Activated naive CD8-positive, alpha-beta T cell (primary cell): ENCODE measurements at regions not wholly inside any gene's neighbourhood (a gene's known extent, or its start where the extent isn't known, plus 50 kb on each side); places are given as distances from the start of the nearest gene placed in this dataset.

Experiments
- H3K27ac Mint-ChIP-seq: one replicate; pipeline ENCODE4 v1.8.0; 2021; ENCODE audit warnings: mixed read lengths
- H3K27me3 Mint-ChIP-seq: one replicate; pipeline ENCODE4 v1.8.0; 2021; ENCODE audit warnings: mixed read lengths
- H3K36me3 Mint-ChIP-seq: one replicate; pipeline ENCODE4 v1.8.0; 2021; ENCODE audit warnings: mixed read lengths
- H3K4me1 Mint-ChIP-seq: one replicate; pipeline ENCODE4 v1.8.0; 2021; ENCODE audit warnings: low read depth, mixed read lengths
- H3K4me3 Mint-ChIP-seq: one replicate; pipeline ENCODE4 v1.8.0; 2021; ENCODE audit warnings: mild to moderate bottlenecking, mixed read lengths
- H3K9me3 Mint-ChIP-seq: one replicate; pipeline ENCODE4 v1.8.0; 2021; ENCODE audit warnings: low read depth, mixed read lengths

GRCh38 chr11:95680169-95680929 is 109.2 kb downstream of the FAM76B start:
- H3K4me1 Mint-ChIP-seq = peaks cover 88% of the 10 kb centered on the region
- peaks cover 10% of the 10 kb centered on the region for H3K36me3 Mint-ChIP-seq
- H3K4me3 Mint-ChIP-seq = peak overlapping the region; percentile 62
- H3K27me3 Mint-ChIP-seq = no peaks in the 10 kb centered on the region
- no peaks in the 10 kb centered on the region for H3K9me3 Mint-ChIP-seq
- peak overlapping the region; percentile 94 for H3K27ac Mint-ChIP-seq

GRCh38 chr11:95678988-95679387 is 110.6 kb downstream of the FAM76B start:
- H3K36me3 Mint-ChIP-seq = peaks cover 5% of the 10 kb centered on the region
- H3K4me3 Mint-ChIP-seq = no peak overlapping the region
- no peaks in the 10 kb centered on the region for H3K27me3 Mint-ChIP-seq
- H3K4me1 Mint-ChIP-seq = peaks cover 87% of the 10 kb centered on the region
- H3K9me3 Mint-ChIP-seq = no peaks in the 10 kb centered on the region
- peak overlapping the region; percentile 37 for H3K27ac Mint-ChIP-seq

GRCh38 chr11:95676308-95676707 is 113.3 kb downstream of the FAM76B start:
- H3K4me3 Mint-ChIP-seq = peak overlapping the region; percentile 31
- H3K4me1 Mint-ChIP-seq = peaks cover 75% of the 10 kb centered on the region
- peak overlapping the region; percentile 81 for H3K27ac Mint-ChIP-seq
- H3K9me3 Mint-ChIP-seq = no peaks in the 10 kb centered on the region
- peaks cover 2% of the 10 kb centered on the region for H3K36me3 Mint-ChIP-seq
- H3K27me3 Mint-ChIP-seq = no peaks in the 10 kb centered on the region

GRCh38 chr11:95675585-95675984 is 114.0 kb downstream of the FAM76B start:
- Mint-ChIP-seq H3K9me3 (peaks cover under 1% of the 10 kb centered on the region), H3K4me1 (peaks cover 69% of the 10 kb centered on the region), H3K27ac (peak overlapping the region; percentile 85), H3K27me3 (no peaks in the 10 kb centered on the region), H3K4me3 (no peak overlapping the region), H3K36me3 (peaks cover 3% of the 10 kb centered on the region)

GRCh38 chr11:95674657-95675358 is 114.8 kb downstream of the FAM76B start:
- peaks cover 4% of the 10 kb centered on the region for H3K9me3 Mint-ChIP-seq
- H3K36me3 Mint-ChIP-seq = peaks cover 6% of the 10 kb centered on the region
- H3K4me1 Mint-ChIP-seq = peaks cover 64% of the 10 kb centered on the region
- H3K27me3 Mint-ChIP-seq = no peaks in the 10 kb centered on the region
- peak overlapping the region; percentile 85 for H3K27ac Mint-ChIP-seq
- H3K4me3 Mint-ChIP-seq = peak overlapping the region; percentile 62

GRCh38 chr11:95671768-95672167 is 117.8 kb downstream of the FAM76B start:
- Mint-ChIP-seq H3K27ac (no peak overlapping the region), H3K36me3 (peaks cover 6% of the 10 kb centered on the region), H3K4me1 (peaks cover 45% of the 10 kb centered on the region), H3K4me3 (no peak overlapping the region), H3K27me3 (no peaks in the 10 kb centered on the region), H3K9me3 (peaks cover 8% of the 10 kb centered on the region)

DNA sequence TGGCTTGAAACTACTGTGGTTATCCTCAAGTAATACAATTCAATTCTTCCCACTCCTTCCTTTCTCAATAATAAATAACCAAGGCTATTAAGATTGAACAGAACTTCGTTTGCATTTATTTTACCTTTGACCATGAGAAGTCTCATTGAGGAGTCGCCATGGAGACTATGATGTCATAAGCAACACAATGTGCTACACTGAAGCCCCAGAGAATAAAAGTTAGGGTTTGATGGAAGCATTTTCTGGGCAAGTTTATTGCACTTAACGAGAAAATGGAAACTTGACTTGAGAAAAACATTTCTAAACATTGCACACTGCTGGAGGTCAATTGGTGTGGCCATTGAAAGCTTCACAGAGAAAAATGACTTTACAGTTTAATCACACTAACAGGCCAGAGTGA is 121.5 kb downstream of the FAM76B start:
- H3K4me1 Mint-ChIP-seq = peaks cover 15% of the 10 kb centered on the region
- H3K27me3 Mint-ChIP-seq = no peaks in the 10 kb centered on the region
- H3K4me3 Mint-ChIP-seq = no peak overlapping the region
- peaks cover 8% of the 10 kb centered on the region for H3K36me3 Mint-ChIP-seq
- H3K27ac Mint-ChIP-seq = no peak overlapping the region
- H3K9me3 Mint-ChIP-seq = peaks cover 23% of the 10 kb centered on the region

DNA sequence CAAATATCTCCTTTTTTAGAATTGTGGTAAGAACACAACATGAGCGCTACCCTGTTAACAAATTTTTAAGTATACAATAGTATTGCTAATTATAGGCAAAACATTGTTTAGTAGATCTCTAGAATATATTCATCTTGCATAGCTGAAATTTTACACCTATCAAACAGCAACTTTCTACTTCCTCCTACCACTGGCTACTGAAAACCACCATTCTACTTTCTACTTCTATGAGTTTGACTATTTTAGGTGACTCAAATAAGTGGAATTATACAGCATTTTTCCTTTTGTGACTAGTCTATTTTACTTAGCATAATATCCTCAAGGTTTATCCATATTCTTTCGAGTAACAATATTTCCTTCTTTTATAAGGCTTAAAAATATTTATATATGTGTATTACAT is 128.4 kb downstream of the FAM76B start:
- H3K27me3 Mint-ChIP-seq = no peaks in the 10 kb centered on the region
- no peak overlapping the region for H3K27ac Mint-ChIP-seq
- H3K4me3 Mint-ChIP-seq = no peak overlapping the region
- H3K4me1 Mint-ChIP-seq = peaks cover 31% of the 10 kb centered on the region
- peaks cover 5% of the 10 kb centered on the region for H3K36me3 Mint-ChIP-seq
- peaks cover 15% of the 10 kb centered on the region for H3K9me3 Mint-ChIP-seq

DNA sequence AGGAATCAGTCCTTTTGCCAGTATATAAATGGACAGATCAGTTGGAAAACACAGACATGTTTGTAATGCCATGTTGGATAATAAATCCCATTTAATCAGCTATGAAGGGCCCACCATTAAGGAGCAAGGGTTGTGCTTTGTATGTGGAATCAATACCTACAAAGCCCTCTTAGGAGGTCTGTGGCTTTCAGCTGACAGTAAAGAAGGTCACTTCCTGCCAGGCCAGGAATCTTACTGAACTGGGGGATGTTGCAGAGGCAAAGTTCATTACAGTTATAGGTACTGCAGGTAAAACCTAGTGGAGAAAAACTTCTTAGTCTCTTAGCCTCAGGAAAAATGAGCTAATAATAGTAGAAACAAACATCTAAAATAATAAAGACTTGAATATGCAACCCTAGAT is 129.5 kb downstream of the FAM76B start:
- Mint-ChIP-seq H3K4me3 (no peak overlapping the region), H3K27me3 (no peaks in the 10 kb centered on the region), H3K4me1 (peaks cover 31% of the 10 kb centered on the region), H3K36me3 (peaks cover 5% of the 10 kb centered on the region), H3K27ac (peak overlapping the region; percentile 12), H3K9me3 (peaks cover 6% of the 10 kb centered on the region)

DNA sequence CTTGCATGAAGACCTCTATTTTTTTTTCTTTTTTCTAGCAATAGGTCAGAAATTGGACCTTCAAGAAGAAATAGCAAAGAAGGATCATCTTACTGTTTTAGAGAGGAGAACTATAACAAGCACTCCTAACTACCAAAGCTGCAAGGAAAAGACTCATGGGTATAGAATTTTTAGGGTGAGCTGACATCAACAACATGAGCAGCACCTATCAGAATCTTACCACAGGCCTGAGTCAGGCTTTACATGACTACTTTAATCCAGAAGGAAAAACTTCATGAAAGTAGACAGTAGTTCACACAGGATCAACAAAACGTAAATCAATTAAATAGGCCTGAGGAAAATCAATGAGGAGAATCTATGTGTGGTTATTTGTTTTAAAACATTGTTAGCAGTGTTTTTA is 130.5 kb downstream of the FAM76B start:
- H3K4me1 Mint-ChIP-seq = peaks cover 31% of the 10 kb centered on the region
- H3K27me3 Mint-ChIP-seq = no peaks in the 10 kb centered on the region
- H3K27ac Mint-ChIP-seq = peak overlapping the region; percentile 4
- no peaks in the 10 kb centered on the region for H3K9me3 Mint-ChIP-seq
- H3K4me3 Mint-ChIP-seq = no peak overlapping the region
- peaks cover 3% of the 10 kb centered on the region for H3K36me3 Mint-ChIP-seq

DNA sequence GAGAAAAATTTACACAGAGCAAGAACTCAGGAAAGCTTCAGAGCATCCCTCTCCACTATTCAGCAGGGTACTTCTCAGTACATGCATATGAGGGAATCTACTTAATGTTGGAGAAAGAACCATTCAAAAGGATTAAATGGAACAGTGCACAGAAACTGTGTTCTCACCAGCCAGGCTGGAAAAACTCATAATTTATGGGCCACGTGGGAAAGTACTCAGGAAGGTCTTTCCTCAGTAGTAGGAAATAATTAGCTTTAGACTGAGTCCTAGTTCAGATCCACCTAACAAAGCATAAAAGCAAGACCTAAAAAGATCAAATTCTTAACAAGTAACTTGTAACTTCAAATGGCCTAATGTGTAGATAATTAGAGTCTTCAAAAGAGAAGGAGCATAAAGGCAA is 134.0 kb downstream of the FAM76B start:
- H3K27me3 Mint-ChIP-seq = no peaks in the 10 kb centered on the region
- H3K4me1 Mint-ChIP-seq = peaks cover 21% of the 10 kb centered on the region
- no peak overlapping the region for H3K27ac Mint-ChIP-seq
- H3K36me3 Mint-ChIP-seq = peaks cover 8% of the 10 kb centered on the region
- no peaks in the 10 kb centered on the region for H3K9me3 Mint-ChIP-seq
- H3K4me3 Mint-ChIP-seq = no peak overlapping the region

DNA sequence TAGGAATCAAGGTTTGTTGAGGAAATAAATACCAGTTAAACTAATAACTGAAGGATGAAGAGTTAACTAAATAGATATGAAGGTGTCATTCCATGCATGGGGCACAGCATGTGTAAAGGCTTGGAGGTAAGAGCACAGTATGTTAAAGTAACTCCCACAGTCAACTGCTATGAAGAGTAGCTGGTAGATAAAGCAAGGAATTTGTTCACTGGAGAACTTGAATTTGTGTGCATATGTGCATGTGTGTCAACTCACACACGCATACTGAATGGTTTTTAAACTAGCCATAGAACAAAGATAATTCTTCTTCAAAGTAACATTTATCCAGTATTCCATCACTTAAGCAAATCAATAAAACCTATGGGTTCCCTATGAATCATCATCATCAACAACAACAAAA is 135.9 kb downstream of the FAM76B start:
- no peaks in the 10 kb centered on the region for H3K27me3 Mint-ChIP-seq

GRCh38 chr11:95653099-95653498 is 136.5 kb downstream of the FAM76B start:
- Mint-ChIP-seq H3K36me3 (peaks cover 8% of the 10 kb centered on the region), H3K27me3 (no peaks in the 10 kb centered on the region), H3K9me3 (no peaks in the 10 kb centered on the region), H3K4me1 (peaks cover 10% of the 10 kb centered on the region), H3K27ac (no peak overlapping the region), H3K4me3 (no peak overlapping the region)

More for the DNA sequence above, 135.9 kb downstream of the FAM76B start:
- Mint-ChIP-seq H3K27ac (no peak overlapping the region), H3K36me3 (peaks cover 8% of the 10 kb centered on the region), H3K9me3 (no peaks in the 10 kb centered on the region), H3K4me3 (no peak overlapping the region), H3K4me1 (peaks cover 7% of the 10 kb centered on the region)

- no peak overlapping the region for H3K4me3 Mint-ChIP-seq
- H3K4me1 Mint-ChIP-seq = peaks cover 13% of the 10 kb centered on the region
- no peak overlapping the region for H3K27ac Mint-ChIP-seq
- H3K36me3 Mint-ChIP-seq = peaks cover 8% of the 10 kb centered on the region
- H3K9me3 Mint-ChIP-seq = no peaks in the 10 kb centered on the region
- H3K27me3 Mint-ChIP-seq = no peaks in the 10 kb centered on the region
Observed at GRCh38 chr11:95652002-95652472, 137.5 kb downstream of the FAM76B start.

DNA sequence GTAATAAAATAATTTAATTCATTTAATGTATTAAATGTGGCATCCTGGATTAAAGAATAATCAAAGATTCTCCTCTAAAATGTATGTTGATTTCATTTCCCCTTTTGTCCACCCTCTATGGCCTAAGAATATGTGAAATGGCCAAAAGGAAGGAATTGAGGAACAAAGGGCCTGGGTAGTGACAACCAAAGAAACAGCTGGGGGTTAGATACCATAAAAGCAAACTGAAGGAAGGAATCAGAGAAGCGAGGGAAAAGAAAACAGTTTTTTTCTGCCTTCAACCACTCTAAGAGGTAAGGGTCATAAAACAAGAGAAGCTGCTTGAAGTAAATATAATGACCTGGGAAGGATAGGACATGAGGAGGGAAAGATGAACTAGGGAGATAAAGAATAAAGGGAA is 139.3 kb downstream of the FAM76B start:
- peaks cover 9% of the 10 kb centered on the region for H3K36me3 Mint-ChIP-seq
- peaks cover 13% of the 10 kb centered on the region for H3K4me1 Mint-ChIP-seq
- H3K27me3 Mint-ChIP-seq = no peaks in the 10 kb centered on the region
- H3K4me3 Mint-ChIP-seq = no peak overlapping the region
- no peak overlapping the region for H3K27ac Mint-ChIP-seq
- H3K9me3 Mint-ChIP-seq = peaks cover 5% of the 10 kb centered on the region
